ENCODE measurements at regions not wholly inside any gene's neighbourhood (a gene's known extent, or its start where the extent isn't known, plus 50 kb on each side); places are given as distances from the start of the nearest gene placed in this dataset.

DNA sequence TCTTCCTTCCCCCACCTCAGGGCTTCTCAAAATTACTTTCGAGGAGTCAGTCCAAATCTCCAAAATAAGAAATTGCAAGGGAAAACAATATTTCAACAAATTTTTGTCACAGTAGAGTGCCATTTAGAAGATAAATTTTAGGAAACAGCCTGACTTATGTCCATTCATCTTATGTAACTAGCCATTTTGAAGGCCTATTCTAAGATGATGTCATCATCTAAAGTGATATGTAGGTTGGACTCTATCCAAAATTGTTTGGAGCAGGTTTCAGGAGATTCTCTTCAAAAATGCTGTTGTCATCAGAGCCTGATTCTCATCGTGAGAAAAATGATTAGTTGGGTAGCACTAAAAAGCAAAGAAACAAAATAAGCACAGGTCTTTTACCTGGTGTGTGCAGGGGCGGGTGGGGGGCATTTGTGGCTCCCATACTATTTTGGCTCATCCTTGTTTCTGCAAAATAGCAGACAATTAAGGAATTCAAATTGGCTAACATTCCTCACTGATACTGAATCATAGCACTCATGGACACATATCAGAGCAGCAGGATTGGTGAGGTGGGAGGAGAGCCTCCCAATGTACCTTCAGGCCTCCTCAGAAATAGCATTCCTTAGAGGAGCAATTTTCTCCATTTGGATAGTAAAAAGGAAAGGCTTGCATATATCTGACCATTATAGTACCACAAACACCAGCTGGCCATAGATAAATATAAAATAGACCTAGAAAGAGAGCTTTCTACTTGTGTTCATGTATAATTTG is 360.9 kb upstream of the NAV3 start:
- no peak overlapping the region for H3K4me3 ChIP-seq (replicated peaks; ENCODE audit: low read depth, low read length)
- H3K27me3 ChIP-seq (replicated peaks; ENCODE audit: control insufficient read depth, insufficient read depth, low read length), result no peaks in the 10 kb centered on the region
- TF ChIP-seq, protein P1, sequence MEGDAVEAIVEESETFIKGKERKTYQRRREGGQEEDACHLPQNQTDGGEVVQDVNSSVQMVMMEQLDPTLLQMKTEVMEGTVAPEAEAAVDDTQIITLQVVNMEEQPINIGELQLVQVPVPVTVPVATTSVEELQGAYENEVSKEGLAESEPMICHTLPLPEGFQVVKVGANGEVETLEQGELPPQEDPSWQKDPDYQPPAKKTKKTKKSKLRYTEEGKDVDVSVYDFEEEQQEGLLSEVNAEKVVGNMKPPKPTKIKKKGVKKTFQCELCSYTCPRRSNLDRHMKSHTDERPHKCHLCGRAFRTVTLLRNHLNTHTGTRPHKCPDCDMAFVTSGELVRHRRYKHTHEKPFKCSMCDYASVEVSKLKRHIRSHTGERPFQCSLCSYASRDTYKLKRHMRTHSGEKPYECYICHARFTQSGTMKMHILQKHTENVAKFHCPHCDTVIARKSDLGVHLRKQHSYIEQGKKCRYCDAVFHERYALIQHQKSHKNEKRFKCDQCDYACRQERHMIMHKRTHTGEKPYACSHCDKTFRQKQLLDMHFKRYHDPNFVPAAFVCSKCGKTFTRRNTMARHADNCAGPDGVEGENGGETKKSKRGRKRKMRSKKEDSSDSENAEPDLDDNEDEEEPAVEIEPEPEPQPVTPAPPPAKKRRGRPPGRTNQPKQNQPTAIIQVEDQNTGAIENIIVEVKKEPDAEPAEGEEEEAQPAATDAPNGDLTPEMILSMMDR (IDR thresholded peaks at IDR 0.05; ENCODE audit: insufficient read depth, low read length, poor library complexity, severe bottlenecking), result no peak
- no peak for DNase-seq (ENCODE audit: extremely low read depth, insufficient read length)
- H3K36me3 ChIP-seq (ENCODE audit: control insufficient read depth, insufficient read depth, low read length), result no peaks in the 10 kb centered on the region

DNA sequence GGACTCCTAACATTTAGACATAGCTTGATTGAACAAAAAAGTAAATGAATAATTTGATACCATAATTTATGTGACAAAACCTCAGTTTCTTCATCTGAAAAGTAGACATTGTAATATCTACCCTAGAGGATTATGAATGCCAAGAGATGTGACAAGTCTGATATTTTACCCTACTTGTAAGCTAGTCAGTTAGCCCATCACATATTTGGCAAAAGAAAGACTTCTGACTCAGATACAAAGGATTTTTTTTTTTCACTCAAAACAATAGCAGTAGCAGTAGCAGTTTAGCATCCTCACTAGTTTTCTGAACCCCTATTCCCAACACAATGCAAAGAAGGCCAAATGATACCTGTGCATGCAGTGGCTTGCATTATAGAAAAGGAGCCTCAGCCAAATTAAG is 377.3 kb upstream of the E2F7 start:
- H3K4me3 ChIP-seq (replicated peaks; ENCODE audit: low read depth, low read length), result no peak overlapping the region
- no peak for DNase-seq (ENCODE audit: extremely low read depth, insufficient read length)
- no peaks in the 10 kb centered on the region for H3K36me3 ChIP-seq (ENCODE audit: control insufficient read depth, insufficient read depth, low read length)
- TF ChIP-seq, protein P1 (IDR thresholded peaks at IDR 0.05; ENCODE audit: insufficient read depth, low read length, poor library complexity, severe bottlenecking), result no peak
- no peaks in the 10 kb centered on the region; the same call in 1 of the 2 replicates for H3K27me3 ChIP-seq (replicated peaks; ENCODE audit: control insufficient read depth, insufficient read depth, low read length)

DNA sequence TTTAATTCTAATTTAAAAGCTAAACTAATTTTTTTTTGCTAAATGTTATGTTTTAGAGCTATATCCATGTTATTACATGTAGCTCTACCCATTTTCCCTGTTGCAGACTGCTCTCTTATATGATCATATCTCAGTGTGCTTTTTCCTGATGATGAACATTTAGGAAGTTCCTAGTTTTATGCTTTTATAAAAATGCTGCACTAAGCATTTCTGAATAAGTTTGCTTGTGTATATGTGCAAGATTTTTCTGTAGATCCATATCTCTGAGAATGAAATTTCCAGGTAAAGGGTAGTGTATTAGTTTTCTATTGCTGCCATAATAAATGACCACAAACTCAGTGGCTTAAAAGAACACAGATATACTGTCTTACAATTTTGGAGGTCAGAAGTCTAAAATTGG is 374.4 kb upstream of the E2F7 start:
- H3K4me3 ChIP-seq (replicated peaks; ENCODE audit: low read depth, low read length), result no peak overlapping the region
- no peaks in the 10 kb centered on the region for H3K36me3 ChIP-seq (ENCODE audit: control insufficient read depth, insufficient read depth, low read length)
- H3K27me3 ChIP-seq (replicated peaks; ENCODE audit: control insufficient read depth, insufficient read depth, low read length), result no peaks in the 10 kb centered on the region
- TF ChIP-seq, protein P1 (IDR thresholded peaks at IDR 0.05; ENCODE audit: insufficient read depth, low read length, poor library complexity, severe bottlenecking), result no peak
- no peak for DNase-seq (ENCODE audit: extremely low read depth, insufficient read length)

DNA sequence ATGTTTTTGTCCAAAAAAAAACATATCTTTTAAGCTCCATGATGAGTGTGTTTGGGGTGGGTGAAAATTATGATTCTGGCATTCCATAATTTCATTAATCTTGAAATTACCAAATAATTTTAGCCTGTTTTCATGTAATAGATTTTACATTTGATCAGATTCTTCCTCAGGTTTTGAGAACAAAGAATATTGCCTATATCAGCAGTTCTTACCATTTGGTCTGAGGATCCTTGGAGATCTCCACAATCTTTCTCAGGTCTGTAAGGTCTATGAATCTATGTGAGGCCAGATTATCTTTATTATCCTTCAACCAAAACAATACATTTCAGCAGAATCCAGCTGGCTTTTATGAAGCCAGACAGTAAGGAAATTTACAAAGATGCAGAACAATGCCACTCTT is 373.3 kb upstream of the E2F7 start:
- Histone ChIP-seq H3K36me3 (ENCODE audit: control insufficient read depth, insufficient read depth, low read length) (no peaks in the 10 kb centered on the region), H3K4me3 (replicated peaks; ENCODE audit: low read depth, low read length) (no peak overlapping the region), H3K27me3 (replicated peaks; ENCODE audit: control insufficient read depth, insufficient read depth, low read length) (no peaks in the 10 kb centered on the region)
- TF ChIP-seq, protein P1 (IDR thresholded peaks at IDR 0.05; ENCODE audit: insufficient read depth, low read length, poor library complexity, severe bottlenecking), result no peak
- no peak for DNase-seq (ENCODE audit: extremely low read depth, insufficient read length)

DNA sequence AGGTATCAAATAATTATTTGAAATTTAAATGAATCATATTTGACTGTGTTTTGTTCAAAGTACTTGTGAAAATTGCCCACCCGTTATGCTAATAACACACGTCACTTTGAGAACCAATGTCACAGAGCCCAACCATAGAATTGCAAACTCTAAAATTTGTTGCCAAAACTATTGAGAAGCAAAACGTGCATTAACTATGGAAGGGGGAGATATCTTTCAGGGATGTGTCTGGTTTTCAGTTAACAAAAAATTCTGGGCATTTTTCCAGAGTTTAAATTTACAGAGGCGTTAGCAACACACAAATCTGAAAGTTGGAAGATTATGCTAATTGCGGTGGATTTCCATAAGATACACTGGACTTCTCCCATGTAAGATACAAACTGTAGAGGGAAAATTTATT is 371.8 kb upstream of the E2F7 start:
- TF ChIP-seq, protein P1 (IDR thresholded peaks at IDR 0.05; ENCODE audit: insufficient read depth, low read length, poor library complexity, severe bottlenecking), result no peak
- no peak overlapping the region for H3K4me3 ChIP-seq (replicated peaks; ENCODE audit: low read depth, low read length)
- DNase-seq (ENCODE audit: extremely low read depth, insufficient read length), result no peak

More for the DNA sequence above, 371.8 kb upstream of the E2F7 start:
- H3K36me3 ChIP-seq (ENCODE audit: control insufficient read depth, insufficient read depth, low read length), result no peaks in the 10 kb centered on the region
- no peaks in the 10 kb centered on the region for H3K27me3 ChIP-seq (replicated peaks; ENCODE audit: control insufficient read depth, insufficient read depth, low read length)
